Cerebellar nuclear complex (tissue), 1 donor: ENCODE measurements at regions not wholly inside any gene's neighbourhood (a gene's known extent, or its start where the extent isn't known, plus 50 kb on each side); places are given as distances from the start of the nearest gene placed in this dataset.
A peak's percentile ranks its signal among the peaks of the same experiment; 100 is the strongest.
"Not testable (repeated sequence)": the region's sequence is repeated elsewhere in the genome, so short reads cannot be mapped to it uniquely, and the experiment has no call there.

Source experiments
- DNase-seq, 2 experiments: peaks; one replicate each; lab custom pipeline; 2025; lab: John Stamatoyannopoulos, UW

DNA sequence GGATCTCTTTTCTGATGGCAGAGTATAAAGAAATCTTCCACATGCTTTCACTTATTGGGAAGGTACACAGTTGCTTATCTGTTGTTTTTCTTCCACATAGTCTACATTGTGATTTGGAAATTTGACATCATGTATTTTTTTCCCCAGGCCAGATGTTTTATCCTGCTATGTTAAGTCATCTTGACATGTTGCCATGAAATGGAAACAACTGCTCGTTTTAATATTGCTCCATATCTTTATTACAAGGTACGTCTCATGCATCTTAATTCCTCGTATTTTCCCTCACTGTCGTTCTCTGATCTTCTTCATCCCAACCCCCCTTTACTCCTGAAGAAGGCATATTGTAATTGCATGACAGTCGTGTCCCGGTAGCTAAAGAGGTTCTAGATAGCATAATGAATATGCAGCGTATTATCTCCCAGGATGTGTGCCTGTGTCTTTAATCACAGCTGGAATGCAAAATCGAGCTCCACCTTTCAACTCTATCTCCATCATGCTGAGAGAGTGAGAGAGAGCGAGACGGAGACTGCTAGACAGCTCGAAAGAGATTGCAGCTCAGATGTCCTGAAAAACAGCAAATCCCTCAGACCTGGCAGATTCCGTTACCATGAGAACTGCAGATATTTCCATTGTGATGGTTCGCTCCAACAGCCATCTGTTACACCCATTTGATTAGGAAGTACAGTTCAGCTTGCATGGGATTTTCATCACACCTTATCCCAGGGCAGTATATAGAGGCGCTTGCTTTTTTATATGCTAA lies 281.7 kb downstream of the TMEM38B start:
- DNase-seq, result peak in 1 of 2 experiments; percentile 21

DNA sequence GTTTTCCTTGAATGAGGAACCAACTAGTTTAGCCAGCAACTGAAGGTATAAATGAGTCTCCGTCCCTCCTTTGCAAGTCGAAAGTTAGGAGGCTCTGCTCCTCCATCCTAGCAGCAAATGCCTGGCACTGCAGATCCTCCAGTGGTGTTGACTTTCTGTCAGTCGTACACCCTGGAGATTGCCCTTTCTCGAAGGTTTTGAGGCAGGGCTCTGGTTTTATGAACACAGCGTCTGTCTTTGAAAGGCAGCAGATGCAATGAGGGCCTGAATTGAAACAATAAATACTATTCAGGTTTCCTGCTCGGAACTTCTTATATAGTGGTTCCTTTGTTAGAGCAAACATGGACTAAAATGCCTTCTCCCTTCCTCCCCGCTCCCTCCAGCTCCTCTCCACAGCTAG lies 284.0 kb downstream of the TMEM38B start:
- no peak for DNase-seq

DNA sequence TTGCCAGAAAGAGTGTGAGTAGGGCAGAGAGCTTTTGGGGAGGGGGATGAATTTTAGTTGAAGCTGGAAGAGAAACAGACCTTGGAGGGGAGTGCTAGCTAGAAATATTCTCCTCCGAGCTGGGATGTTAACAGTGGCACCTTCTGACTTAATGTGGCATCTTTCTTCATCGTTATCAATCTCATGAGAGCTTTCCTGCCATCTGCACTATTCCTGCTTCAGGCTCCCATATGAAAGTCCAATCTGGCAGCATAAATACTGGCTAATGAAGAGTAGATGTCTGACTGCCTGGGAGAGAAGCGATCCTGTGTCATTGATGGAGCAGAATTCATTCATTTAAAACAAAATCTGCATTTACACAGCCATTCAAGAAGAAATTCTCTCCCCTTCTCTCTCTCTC lies 284.5 kb downstream of the TMEM38B start:
- DNase-seq, result no peak

DNA sequence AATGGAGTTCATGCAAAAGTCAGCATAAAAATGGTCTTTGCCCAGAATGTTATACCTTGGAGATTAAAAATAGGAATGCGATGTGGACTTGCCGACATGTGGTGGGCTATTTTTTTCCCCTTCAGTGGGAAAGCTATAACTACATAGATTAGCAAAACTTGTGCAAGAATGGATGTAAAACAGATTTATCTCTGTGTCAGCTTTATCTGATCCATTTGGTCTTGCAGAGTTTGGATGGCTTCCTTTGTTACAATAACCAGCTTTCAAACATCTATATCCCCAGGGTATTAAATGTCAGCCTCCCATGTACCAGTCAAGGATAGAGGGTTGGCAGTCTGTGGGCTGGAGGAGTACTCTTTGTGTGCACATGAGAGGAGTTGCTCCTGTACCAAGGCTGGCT lies 284.9 kb downstream of the TMEM38B start:
- DNase-seq, result no peak

DNA sequence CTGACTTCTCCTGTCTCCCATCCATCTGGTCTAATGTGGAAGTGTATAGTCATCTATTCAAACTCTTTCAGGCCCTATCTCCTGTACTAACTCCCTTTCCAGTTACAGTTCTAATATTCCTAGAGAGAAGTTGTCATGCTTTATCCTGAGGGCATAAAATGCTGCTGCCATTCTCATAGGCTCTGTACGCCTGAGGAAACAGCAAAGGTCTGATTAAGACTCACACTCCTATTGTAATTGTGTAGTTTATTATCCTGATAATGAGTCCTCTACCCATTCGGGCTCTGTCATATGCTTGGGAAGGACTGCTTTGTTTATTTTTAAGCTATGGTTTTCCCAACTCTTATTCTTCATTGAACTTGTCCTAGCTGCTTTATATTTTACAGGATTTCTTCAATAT lies 290.4 kb downstream of the TMEM38B start:
- DNase-seq, result no peak

DNA sequence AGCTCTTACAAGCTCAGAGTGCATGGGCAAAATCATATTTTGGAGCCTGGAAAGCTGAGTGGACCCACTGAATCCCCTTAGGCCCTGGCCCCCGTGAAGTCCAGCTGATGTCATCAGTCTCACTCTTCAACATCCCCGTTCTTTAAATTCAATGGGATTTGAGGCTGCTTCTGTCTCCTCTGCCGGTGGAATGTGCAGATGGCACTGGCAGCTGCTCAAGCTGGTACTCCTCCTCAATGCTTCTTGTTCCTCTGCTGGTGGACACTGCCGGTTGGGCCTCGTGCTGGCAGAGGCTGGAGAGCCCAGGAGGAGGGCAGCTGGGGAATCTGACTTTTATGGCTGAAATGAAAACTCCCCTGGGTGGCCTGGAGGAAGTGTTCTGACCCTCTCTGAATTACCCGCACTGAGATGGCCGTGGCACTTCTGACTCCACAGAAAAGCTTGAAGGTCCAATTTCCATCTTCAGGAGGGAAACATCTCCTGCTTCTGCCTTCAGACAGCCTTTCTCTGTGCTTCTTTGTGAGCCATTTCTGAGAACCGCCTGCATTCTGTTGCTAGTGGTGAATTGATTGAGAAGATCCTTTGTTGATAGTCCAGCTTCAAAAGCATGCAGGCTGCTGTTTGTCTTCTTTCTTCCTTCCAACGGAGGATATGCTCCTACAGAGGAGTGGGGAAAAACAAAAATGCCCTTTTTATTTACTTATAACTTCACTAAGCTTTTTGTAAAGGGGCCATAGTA lies 298.9 kb downstream of the TMEM38B start:
- no peak for DNase-seq

DNA sequence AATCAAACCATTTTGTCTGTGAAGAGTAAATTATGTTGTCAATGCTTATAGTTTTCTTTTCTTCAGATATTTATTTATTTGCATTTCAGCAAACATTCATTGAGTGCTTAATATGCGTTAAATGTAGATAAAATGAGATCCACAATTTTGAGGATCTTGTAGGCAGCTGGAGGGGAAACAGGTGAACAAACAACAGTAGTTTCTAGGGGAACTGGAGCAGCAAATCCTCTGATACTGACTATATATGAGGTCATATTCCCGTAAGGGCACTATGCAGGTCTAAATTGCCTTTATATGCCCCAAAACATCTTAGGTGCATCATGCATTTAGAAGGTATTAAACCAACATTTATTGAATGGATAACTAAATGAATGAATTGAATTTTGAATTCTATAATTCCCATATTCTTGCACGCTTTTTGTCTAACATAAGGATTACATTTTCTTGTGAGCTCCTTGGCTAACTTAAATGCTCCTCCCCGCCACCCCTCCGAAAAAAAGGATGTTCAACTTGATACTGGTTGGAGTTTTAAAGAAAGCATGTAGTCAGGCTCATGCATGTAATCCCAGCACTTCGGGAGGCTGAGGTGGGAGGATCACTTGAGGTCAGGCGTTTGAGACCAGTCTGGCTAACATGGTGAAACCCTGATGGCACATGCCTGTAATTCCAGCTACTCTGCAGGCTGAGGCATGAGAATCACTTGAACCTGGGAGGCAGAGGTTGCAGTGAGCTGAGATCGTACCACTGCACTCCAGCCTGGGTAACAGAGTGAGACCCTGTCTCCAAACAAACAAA lies 299.8 kb downstream of the TMEM38B start:
- DNase-seq, result no peak

DNA sequence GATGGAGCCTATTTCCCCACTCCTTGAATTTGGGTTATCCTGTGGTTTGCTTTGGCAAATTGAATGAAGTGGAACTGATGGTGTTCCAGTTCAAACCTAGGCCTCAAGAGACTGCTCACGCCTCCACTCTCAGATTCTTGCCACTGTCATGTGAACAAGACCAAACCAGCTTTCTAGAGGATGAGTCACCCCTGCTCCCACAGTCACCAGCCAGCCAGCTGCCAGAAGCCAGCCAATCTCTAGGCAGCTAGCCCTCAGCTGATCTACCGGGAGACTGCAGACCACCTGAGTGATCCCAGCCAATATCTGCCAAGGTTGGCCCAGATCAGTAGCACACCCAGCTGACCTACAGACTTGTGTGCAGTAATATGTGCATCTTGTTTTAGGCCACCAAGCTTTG lies 300.6 kb downstream of the TMEM38B start:
- DNase-seq, result no peak

DNA sequence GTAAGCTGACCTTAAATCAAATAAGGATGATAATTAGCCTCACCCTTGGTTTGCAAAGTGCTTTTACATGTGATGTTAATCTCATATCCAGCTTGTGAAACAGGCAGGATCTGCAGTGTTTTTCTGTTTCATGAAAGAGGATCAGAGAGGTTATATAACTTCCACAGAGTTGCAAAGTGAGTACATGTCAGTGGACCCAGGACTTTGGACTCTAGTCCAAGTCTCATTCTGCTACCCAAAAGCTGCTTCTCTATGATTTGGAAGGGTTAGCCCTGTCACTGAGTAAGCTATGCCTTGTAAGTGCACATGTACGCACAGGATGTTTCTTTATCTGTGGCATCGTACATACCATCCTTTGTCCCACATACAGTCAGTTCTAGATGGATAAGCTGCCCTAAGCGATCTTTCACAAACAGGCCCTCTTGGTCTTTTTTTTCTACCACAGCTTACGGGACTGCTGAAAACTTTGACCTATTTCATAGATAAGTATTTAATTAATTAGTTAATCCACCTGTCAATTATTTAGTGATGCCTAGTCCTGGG lies 322.9 kb downstream of the TMEM38B start:
- no peak for DNase-seq

DNA sequence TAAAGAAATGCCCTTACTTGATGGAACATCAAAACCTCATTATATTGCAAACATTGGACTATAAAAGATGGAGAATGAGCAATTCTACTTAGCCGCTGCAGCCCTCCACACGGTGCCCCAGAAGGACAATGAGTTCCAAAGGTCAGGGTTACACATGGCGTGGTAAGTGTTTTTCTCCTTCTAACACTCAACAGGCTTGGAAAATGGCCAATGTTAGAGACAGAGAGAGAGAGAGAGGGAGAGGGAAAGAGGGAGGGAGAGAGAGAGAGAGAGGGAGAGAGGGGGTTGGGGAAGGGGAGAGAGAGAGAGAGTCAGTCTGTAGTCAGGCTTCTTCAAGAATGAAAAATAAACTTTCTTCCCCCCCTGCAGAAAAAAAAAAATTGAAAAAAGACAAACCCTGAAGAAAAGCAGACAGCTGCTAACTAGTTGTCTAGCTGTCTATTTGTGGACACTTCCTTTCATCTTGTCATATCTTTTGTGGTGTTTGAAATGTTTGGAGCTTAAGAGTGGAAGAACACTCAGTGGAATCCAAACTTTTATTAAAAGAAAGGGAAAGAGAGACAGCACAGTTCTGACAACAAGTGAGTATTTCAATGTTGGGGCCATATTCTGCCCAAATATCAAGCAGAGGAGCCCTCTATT lies 324.8 kb downstream of the TMEM38B start:
- no peak for DNase-seq

DNA sequence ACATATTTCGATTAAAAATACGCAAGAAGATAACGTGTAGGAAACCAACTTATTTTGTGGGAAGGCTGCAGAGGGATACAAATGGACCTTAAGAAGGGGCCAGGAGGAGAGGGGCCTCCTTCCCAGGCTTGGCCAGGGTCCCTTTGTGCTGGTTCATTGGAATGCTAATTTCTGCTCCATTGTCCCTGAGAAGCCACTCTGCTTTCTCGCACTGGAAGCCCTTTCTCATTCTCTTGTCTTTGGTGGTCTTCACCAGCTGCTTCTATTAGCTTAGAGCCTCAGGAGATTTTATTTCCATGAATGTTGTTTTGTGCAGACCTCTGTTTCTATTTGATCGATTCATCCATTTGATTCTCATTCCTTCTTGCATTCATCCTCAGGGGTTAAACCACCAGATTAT lies 325.4 kb downstream of the TMEM38B start:
- DNase-seq, result no peak

DNA sequence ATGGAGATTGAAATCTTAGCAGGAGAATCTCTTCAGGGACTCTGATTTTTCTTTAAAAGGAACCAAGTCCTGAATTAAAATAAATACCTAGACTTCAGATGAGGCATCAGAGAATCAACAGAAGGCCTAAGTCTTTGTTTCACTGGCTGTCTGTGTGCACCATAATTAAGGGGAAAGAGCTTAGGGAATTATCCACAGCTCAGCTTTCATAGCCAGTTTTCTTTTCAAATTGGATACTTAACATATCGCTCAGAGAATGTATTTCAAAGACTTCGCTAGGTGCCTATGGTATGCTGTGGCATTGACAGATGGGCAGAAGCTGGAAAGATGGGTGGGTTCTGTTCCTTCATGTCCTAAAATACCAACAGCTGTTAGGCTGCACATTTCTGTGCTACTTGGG lies 325.8 kb downstream of the TMEM38B start:
- no peak for DNase-seq

DNA sequence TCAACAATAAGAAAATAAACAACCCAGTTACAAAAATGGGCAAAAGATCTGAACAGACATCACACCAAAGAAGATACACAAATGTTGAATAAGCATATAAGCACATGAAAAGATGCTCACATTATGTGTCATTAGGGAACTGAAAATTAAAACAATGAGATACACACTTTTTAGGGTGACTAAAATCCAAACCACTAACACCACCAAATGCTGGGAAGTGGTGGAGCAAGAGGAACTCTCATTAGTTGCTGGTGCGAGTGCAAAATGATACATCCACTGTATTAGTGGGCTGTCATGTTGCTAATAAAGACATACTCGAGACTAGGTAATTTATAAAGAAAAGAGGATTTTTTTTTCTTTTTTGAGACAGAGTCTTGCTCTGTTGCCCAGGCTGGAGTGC lies 329.1 kb downstream of the TMEM38B start:
- DNase-seq, result no peak

DNA sequence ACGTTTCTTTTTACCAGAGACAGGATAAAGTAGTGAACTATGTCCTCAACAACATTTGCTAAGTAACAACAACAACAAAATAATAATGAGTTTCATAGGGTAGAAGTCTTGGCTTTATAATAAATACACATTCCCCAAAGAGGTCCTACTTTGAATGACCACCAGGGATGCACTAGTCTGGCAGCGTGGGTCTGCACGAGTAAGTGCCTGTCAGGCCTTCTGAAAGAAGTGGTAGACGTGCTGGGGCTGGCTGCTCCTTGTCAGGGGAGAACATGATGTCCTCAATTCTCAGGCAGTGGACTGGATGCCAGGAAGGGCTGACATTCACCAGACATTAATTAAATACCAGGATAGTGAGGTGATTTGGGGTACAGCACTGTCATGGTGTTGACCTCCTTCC lies 331.1 kb downstream of the TMEM38B start:
- no peak for DNase-seq

DNA sequence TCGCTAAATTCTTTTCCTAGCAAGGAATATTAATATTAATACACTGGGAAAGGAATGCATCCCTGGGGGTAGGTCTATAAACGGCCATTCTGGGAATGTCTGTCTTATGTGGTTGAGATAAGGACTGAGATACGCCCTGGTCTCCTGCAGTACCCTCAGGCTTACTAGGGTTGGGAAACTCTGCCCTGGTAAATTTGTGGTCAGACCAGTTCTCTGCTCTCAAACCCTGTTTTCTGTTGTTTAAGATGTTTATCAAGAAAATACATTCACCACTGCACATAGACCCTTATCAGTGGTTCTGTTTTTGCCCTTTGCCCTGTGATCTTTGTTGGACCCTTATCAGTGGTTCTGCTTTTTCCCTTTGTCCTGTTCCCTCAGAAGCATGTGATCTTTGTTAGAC lies 335.8 kb downstream of the TMEM38B start:
- not testable (repeated sequence) for DNase-seq

DNA sequence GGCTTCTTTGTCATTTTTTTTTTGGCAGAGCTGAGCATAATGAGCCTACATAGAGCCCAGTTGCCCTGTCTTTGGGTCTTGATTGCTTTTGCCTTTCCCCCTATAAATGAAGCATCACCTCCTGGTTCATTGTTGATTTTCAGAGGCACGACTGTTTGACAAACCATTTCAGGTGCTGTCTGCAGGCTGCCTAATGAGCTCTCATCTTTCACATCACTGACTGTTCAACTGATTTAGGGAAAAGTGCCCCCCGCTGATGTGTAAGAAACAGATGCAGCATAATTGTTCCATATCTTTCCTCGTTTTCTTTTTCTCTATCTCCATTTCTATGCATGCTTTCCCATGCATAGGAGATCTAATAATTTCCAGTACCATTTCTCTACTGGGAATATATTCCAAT lies 338.6 kb downstream of the TMEM38B start:
- no peak for DNase-seq

DNA sequence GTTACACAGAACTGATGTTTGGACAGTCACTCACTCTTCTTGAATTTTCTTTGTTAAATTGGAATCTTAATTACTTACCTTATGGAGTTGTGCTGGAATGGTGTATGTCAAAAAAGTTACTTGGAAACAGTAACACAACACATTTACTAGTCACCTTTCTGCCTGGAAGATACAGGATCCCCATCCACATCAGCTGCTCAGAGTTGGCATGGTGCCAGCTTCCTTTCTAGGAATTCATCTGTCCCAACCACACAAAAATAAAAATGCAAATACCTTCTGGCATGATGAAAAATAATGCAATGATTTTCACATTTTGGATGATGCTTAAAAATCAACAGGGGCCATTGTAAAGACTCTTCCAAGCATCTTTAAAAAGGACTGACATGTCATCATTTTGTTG lies 341.5 kb downstream of the TMEM38B start:
- no peak for DNase-seq

DNA sequence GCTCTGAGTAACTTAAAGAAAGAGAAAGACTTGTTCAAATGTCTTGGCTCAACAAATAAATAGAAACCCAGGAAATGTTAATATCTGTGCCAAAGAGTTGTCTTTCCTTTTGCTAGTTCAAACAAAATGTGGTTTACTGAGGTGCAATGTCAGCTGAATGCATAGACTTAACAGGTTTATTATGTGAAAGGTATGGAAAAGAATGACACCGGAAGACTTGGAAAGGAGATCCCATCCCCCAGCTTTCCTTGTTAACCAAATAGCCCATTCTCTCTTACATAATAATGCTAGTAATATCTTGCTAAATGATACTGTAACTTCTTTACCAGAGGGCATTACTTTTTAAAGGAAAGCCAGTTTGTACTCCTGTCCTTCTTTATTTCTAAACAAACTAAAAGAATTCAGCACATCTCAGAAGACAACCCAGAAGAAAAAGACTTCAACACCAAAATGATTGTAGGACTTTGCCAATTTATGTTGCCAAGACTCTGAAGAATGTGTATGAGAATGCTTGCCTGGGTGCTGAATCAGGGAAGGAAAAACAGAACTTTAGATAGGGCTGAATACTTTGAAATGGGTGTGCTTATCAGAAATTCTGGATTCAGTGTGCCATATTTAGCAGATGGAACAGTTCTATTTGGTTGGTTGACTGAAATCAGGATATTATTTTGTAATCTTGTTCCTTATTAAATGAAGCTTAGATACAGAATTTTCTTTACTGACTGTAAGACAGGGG lies 344.1 kb downstream of the TMEM38B start:
- DNase-seq, result no peak

DNA sequence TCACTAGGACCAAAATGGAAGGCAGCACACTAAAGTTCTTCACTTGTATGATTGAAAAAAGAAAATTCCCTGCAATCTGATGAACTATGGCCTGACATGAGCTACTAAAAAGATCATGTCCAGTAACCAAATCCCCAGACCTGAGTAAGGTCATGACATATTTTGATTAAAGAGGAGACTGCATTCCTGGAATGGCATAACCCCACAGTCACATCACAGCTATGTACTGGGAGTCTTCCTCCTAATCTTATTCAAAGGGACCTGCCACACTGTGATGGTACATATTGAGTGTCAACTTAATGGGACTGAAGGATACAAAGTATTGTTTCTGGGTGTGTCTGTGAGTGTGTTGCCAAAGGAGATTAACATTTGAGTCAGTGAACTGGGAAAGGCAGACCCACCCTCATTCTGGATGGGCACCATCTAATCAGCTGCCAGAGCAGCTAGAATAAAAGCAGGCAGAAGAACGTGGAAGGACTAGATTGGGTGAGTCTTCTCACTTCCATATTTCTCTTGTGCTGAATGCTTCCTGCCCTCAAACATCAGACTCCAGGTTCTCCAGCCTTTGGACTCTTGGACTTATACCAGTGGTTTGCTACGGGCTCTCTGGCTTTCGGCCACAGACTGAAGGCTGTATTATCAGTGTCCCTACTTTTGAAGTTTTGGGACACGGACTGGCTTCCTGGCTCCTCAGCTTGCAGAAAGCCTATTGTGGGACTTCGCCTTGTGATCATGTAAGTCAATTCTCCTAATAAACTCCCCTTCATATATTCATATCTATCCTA lies 345.0 kb downstream of the TMEM38B start:
- no peak for DNase-seq

DNA sequence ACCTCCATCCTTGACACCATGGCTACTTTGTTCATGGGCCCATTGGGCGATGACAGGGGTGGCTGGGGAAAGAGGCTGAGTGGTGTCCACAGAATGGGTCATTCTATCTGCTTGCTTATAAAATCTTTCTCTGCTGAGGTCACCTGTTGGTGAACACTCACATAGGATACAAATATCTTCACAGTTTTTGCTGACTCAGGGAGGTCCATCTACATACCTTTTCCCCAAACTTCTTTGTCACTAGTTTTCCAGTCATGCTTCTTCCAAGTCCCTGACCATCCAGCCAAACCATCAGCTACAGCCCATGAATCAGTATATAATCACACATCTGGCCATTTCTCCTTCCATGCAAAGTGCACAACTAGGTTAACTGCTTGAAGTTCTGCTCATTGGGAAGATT lies 347.6 kb downstream of the TMEM38B start:
- not testable (repeated sequence) for DNase-seq

DNA sequence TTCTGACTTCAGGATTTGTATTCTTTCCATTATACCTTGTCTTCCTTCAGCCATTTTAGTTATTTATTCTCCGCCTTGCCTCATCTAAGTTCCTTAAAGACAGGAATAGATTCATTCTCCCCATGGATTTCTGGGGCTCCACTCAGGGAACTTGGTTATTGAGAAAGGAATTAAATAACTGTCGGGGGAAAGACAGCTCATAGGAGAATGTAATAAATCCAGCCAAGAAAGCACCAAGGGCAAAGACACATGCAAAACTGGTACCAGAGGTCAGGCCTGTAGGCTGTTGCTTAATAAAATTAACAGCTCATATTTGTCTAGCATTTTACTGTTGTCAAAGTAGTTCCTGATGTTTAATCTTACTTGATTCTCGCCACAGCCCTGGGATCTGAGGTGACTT lies 357.2 kb downstream of the TMEM38B start:
- DNase-seq, result no peak
